ENCODE measurements at regions not wholly inside any gene's neighbourhood (a gene's known extent, or its start where the extent isn't known, plus 50 kb on each side); places are given as distances from the start of the nearest gene placed in this dataset.

DNA sequence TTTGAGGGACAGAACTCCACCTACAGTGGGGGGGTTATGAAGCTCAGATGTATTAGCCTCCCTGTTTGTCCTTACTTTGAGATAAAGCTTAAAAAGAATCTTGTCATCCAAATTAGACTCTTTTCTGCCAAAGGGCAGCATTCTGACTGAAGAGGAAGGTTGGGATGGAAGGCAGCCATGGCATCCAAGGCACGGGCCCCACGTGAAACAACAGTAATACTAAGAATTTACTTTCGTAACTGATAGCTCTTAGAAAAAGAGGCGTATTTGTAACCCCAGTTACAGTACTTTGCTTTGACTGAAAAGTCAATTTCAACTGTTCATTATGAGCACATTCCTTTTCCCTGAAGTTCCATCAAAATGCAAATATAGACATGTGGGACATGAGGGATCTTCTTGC, 168.5 kb downstream of the ARRDC3 start:
- TF ChIP-seq, protein P1, sequence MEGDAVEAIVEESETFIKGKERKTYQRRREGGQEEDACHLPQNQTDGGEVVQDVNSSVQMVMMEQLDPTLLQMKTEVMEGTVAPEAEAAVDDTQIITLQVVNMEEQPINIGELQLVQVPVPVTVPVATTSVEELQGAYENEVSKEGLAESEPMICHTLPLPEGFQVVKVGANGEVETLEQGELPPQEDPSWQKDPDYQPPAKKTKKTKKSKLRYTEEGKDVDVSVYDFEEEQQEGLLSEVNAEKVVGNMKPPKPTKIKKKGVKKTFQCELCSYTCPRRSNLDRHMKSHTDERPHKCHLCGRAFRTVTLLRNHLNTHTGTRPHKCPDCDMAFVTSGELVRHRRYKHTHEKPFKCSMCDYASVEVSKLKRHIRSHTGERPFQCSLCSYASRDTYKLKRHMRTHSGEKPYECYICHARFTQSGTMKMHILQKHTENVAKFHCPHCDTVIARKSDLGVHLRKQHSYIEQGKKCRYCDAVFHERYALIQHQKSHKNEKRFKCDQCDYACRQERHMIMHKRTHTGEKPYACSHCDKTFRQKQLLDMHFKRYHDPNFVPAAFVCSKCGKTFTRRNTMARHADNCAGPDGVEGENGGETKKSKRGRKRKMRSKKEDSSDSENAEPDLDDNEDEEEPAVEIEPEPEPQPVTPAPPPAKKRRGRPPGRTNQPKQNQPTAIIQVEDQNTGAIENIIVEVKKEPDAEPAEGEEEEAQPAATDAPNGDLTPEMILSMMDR (IDR thresholded peaks at IDR 0.05), result no peak
- H3K4me1 Mint-ChIP-seq, result no peaks in the 10 kb centered on the region
- H3K4me3 Mint-ChIP-seq, result no peak overlapping the region
- no peaks in the 10 kb centered on the region for H3K36me3 Mint-ChIP-seq (ENCODE audit: low read depth)
- no peak for DNase-seq
- H3K27me3 Mint-ChIP-seq (ENCODE audit: low read depth, poor library complexity), result no peaks in the 10 kb centered on the region
- H3K27ac Mint-ChIP-seq, result no peak overlapping the region
- H3K9me3 Mint-ChIP-seq, result no peaks in the 10 kb centered on the region
